ENCODE measurements at regions not wholly inside any gene's neighbourhood (a gene's known extent, or its start where the extent isn't known, plus 50 kb on each side); places are given as distances from the start of the nearest gene placed in this dataset.

GRCh38 chr3:154743418-154743817 lies 313.4 kb upstream of the GPR149 start:
- no peak for TF ChIP-seq CTCF (IDR thresholded peaks at IDR 0.05)
- TF ChIP-seq POLR2A (IDR thresholded peaks at IDR 0.05) = no peak

All from thyroid gland (tissue), 4 donors.